ENCODE measurements at regions not wholly inside any gene's neighbourhood (a gene's known extent, or its start where the extent isn't known, plus 50 kb on each side); places are given as distances from the start of the nearest gene placed in this dataset.
A peak's percentile ranks its signal among the peaks of the same experiment; 100 is the strongest.

- DNase-seq: no peak
Observed at GRCh38 chr1:80931178-80931577, 869.6 kb upstream of the ADGRL2 start.

- DNase-seq: no peak
Observed at GRCh38 chr1:80929868-80930508, 870.7 kb upstream of the ADGRL2 start.

- no peak for DNase-seq
Observed at GRCh38 chr1:80926531-80926930, 874.2 kb upstream of the ADGRL2 start.

GRCh38 chr1:80925130-80925805 lies 875.5 kb upstream of the ADGRL2 start:
- DNase-seq: no peak

GRCh38 chr1:80924290-80924689 lies 876.4 kb upstream of the ADGRL2 start:
- no peak for DNase-seq

GRCh38 chr1:80922906-80923305 lies 877.8 kb upstream of the ADGRL2 start:
- DNase-seq: no peak

- DNase-seq: no peak
Observed at GRCh38 chr1:80919426-80919825, 881.3 kb upstream of the ADGRL2 start.

- DNase-seq: no peak
Observed at GRCh38 chr1:80918380-80918779, 882.4 kb upstream of the ADGRL2 start.

- DNase-seq: no peak
Observed at GRCh38 chr1:80917826-80918225, 882.9 kb upstream of the ADGRL2 start.

GRCh38 chr1:80917225-80917624 lies 883.5 kb upstream of the ADGRL2 start:
- DNase-seq: no peak

GRCh38 chr1:80915491-80915890 lies 885.2 kb upstream of the ADGRL2 start:
- DNase-seq: no peak

GRCh38 chr1:80910426-80910825 lies 890.3 kb upstream of the ADGRL2 start:
- DNase-seq: no peak

GRCh38 chr1:80909172-80909784 lies 891.5 kb upstream of the ADGRL2 start:
- DNase-seq: no peak

- DNase-seq: no peak
Observed at GRCh38 chr1:80896781-80897356, 903.9 kb upstream of the ADGRL2 start.

- DNase-seq: no peak
Observed at GRCh38 chr1:80894921-80895320, 905.8 kb upstream of the ADGRL2 start.

- DNase-seq: no peak
Observed at GRCh38 chr1:80893115-80893514, 907.6 kb upstream of the ADGRL2 start.

GRCh38 chr1:80892539-80892938 lies 908.2 kb upstream of the ADGRL2 start:
- peak; percentile 21 for DNase-seq

- DNase-seq: no peak
Observed at GRCh38 chr1:80891871-80892270, 908.9 kb upstream of the ADGRL2 start.

- DNase-seq: no peak
Observed at GRCh38 chr1:80882553-80882952, 918.2 kb upstream of the ADGRL2 start.

GRCh38 chr1:80878343-80878742 lies 922.4 kb upstream of the ADGRL2 start:
- no peak for DNase-seq

- DNase-seq: no peak
Observed at GRCh38 chr1:80876035-80876434, 924.7 kb upstream of the ADGRL2 start.

GRCh38 chr1:80869299-80869698 lies 931.4 kb upstream of the ADGRL2 start:
- no peak for DNase-seq

- no peak for DNase-seq
Observed at GRCh38 chr1:80847904-80848303, 952.8 kb upstream of the ADGRL2 start.

GRCh38 chr1:80846966-80847365 lies 953.8 kb upstream of the ADGRL2 start:
- no peak for DNase-seq
